SK-N-MC (cell line): ENCODE measurements at regions not wholly inside any gene's neighbourhood (a gene's known extent, or its start where the extent isn't known, plus 50 kb on each side); places are given as distances from the start of the nearest gene placed in this dataset.

Experiments
- EZH2 ChIP-seq: fragments of 200-600 bp; sonication (generic); IDR thresholded peaks from one replicate; pipeline ENCODE4 v1.6.1; 2017; ENCODE audit warnings: antibody characterized with exemption
- FOXP2 ChIP-seq: optimal IDR thresholded peaks from 2 replicates; pipeline ENCODE3; 2011; ENCODE audit warnings: mild to moderate bottlenecking, moderate library complexity; ENCODE audit not compliant: insufficient read depth; ENCODE audit errors: extremely low read length, control extremely low read depth

- no peak for TF ChIP-seq FOXP2
- no peak for TF ChIP-seq EZH2
Observed at GRCh38 chr5:125537661-125538060, 791.2 kb upstream of the ZNF608 start.
